ENCODE measurements at regions not wholly inside any gene's neighbourhood (a gene's known extent, or its start where the extent isn't known, plus 50 kb on each side); places are given as distances from the start of the nearest gene placed in this dataset.

DNA sequence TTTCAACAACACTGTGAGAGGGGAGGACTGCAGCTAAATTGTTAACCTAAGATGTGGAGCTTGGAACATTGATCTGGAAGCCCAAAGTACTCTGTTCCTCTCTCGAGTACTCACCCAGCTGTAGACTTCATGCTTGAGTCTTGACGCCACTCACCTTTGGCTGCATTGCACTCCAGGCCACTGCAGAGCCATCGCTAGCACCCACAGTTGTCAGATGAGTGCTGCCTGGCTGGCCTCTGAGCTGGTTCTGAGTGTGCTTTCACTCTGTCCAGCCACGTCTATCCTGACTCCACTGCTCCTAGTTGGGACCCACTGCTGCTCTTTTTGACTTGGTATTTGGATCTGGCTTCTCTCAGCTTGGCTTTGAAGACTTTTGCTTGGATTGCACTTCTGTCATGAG is 552.1 kb downstream of the DCDC2C start:
- no peak overlapping the region for H3K4me3 ChIP-seq
- no peak for ATAC-seq
- peaks cover 55% of the 10 kb centered on the region for H3K9me3 ChIP-seq
- H3K4me1 ChIP-seq (ENCODE audit: low read depth): no peaks in the 10 kb centered on the region
- TF ChIP-seq CTCF (IDR thresholded peaks at IDR 0.05): no peak
- no peak for DNase-seq
- no peaks in the 10 kb centered on the region for H3K36me3 ChIP-seq (ENCODE audit: low read depth)
- intact Hi-C loops (cut with DNase I, micrococcal nuclease): no loop called here

GRCh38 chr2:4256351-4256750 is 553.0 kb downstream of the DCDC2C start:
- Histone ChIP-seq H3K36me3 (ENCODE audit: low read depth) (no peaks in the 10 kb centered on the region), H3K4me1 (ENCODE audit: low read depth) (no peaks in the 10 kb centered on the region), H3K9me3 (peaks cover 53% of the 10 kb centered on the region), H3K4me3 (no peak overlapping the region)
- DNase-seq (no peak), ATAC-seq (no peak)
- TF ChIP-seq CTCF (IDR thresholded peaks at IDR 0.05): no peak
- intact Hi-C loops (cut with DNase I, micrococcal nuclease): no loop called here

DNA sequence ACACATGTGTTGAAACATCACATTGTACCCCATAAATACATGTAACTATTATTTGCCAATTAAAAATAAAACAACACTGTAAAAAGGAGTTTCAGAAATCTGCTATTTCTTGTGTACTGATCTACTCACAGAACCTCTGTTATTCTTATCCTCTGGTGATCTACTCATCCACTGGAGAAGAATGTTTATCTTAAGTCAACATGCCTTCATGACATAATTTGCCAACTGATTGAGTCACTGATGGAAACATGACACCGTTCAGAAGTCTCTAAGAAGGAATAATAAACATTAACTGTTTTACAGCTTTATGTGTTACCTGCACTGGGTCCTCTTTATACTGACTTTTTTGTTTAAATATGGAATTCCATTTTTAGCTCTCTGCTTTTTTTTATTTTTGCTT is 555.2 kb downstream of the DCDC2C start:
- no peak for TF ChIP-seq CTCF (IDR thresholded peaks at IDR 0.05)
- H3K9me3 ChIP-seq: peaks cover 47% of the 10 kb centered on the region
- H3K36me3 ChIP-seq (ENCODE audit: low read depth): no peaks in the 10 kb centered on the region
- ATAC-seq: no peak
- no peak overlapping the region for H3K4me3 ChIP-seq
- no peaks in the 10 kb centered on the region for H3K4me1 ChIP-seq (ENCODE audit: low read depth)
- no peak for DNase-seq
- intact Hi-C loops (cut with DNase I, micrococcal nuclease): no loop called here

DNA sequence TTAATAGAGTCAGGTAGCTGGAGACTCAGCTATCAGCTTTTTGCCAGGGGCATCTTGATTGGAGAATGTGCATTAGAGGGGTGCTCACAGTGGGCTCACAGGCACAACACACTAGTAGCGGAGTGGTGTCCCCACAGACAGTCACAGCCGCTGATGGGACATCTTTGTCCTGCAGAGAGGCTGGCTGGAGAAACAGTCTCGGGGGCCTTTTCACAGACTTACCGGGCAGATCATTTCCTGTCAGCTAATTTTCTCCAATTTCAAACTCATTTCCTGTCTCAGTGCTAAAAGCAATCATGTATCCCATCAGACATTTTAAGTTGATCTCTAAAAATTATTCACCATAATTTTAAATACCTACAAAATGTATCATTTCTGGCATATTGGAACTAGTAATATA is 562.6 kb downstream of the DCDC2C start:
- TF ChIP-seq CTCF (IDR thresholded peaks at IDR 0.05): no peak
- DNase-seq (no peak), ATAC-seq (no peak)
- H3K36me3 ChIP-seq (ENCODE audit: low read depth): no peaks in the 10 kb centered on the region
- no peaks in the 10 kb centered on the region for H3K4me1 ChIP-seq (ENCODE audit: low read depth)
- no peak overlapping the region for H3K4me3 ChIP-seq
- H3K9me3 ChIP-seq: peaks cover 9% of the 10 kb centered on the region
- intact Hi-C loops (cut with DNase I, micrococcal nuclease): no loop called here

GRCh38 chr2:4269885-4270284 is 566.5 kb downstream of the DCDC2C start:
- intact Hi-C loops (cut with DNase I, micrococcal nuclease): no loop called here
- DNase-seq (no peak), ATAC-seq (no peak)
- no peak for TF ChIP-seq CTCF (IDR thresholded peaks at IDR 0.05)
- Histone ChIP-seq H3K9me3 (peaks cover 13% of the 10 kb centered on the region), H3K36me3 (ENCODE audit: low read depth) (no peaks in the 10 kb centered on the region), H3K4me3 (no peak overlapping the region), H3K4me1 (ENCODE audit: low read depth) (no peaks in the 10 kb centered on the region)

- no peak for ATAC-seq
- no peaks in the 10 kb centered on the region for H3K36me3 ChIP-seq (ENCODE audit: low read depth)
- DNase-seq: no peak
- intact Hi-C loops (cut with DNase I, micrococcal nuclease): no loop called here
- H3K4me3 ChIP-seq: no peak overlapping the region
- no peaks in the 10 kb centered on the region for H3K4me1 ChIP-seq (ENCODE audit: low read depth)
- H3K9me3 ChIP-seq: peaks cover 21% of the 10 kb centered on the region
- no peak for TF ChIP-seq CTCF (IDR thresholded peaks at IDR 0.05)
Observed at GRCh38 chr2:4272261-4272858, 569.0 kb downstream of the DCDC2C start.
